Neural crest cell (in vitro differentiated cells): ENCODE measurements at regions not wholly inside any gene's neighbourhood (a gene's known extent, or its start where the extent isn't known, plus 50 kb on each side); places are given as distances from the start of the nearest gene placed in this dataset.

Experiments used
- DNase-seq: peaks from one replicate; pipeline ENCODE4 v3.0.0; 2021; ENCODE audit warnings: low read depth, mixed read lengths, low spot score
- H3K27ac Mint-ChIP-seq: one replicate; pipeline ENCODE4 v1.8.0; 2021; ENCODE audit warnings: mild to moderate bottlenecking, mixed read lengths; ENCODE audit not compliant: unreplicated experiment
- H3K27me3 Mint-ChIP-seq: 2 replicates; pipeline ENCODE4 v1.8.0; 2021; ENCODE audit warnings: low read depth, mild to moderate bottlenecking, mixed read lengths
- H3K36me3 Mint-ChIP-seq: 2 replicates; pipeline ENCODE4 v1.8.0; 2021; ENCODE audit warnings: low read depth, mild to moderate bottlenecking, mixed read lengths
- H3K4me1 Mint-ChIP-seq: 2 replicates; pipeline ENCODE4 v1.8.0; 2021; ENCODE audit warnings: mixed read lengths
- H3K4me3 Mint-ChIP-seq: one replicate; pipeline ENCODE4 v1.8.0; 2021; ENCODE audit warnings: mild to moderate bottlenecking, mixed read lengths
- H3K9me3 Mint-ChIP-seq: 2 replicates; pipeline ENCODE4 v1.8.0; 2021; ENCODE audit warnings: mixed read lengths
- TF ChIP-seq, protein P1 (sequence below): fragments of 200-600 bp; sonication (generic); conservative IDR thresholded peaks from 2 replicates; pipeline ENCODE4 v1.5.0; 2021; ENCODE audit warnings: antibody characterized with exemption, mild to moderate bottlenecking

GRCh38 chr21:33977721-33978369 lies 62.2 kb upstream of the ATP5PO start:
- H3K4me3 Mint-ChIP-seq = no peak overlapping the region
- no peak overlapping the region for H3K27ac Mint-ChIP-seq
- no peak for DNase-seq
- H3K4me1 Mint-ChIP-seq = peaks cover 19% of the 10 kb centered on the region
- H3K27me3 Mint-ChIP-seq = no peaks in the 10 kb centered on the region
- H3K9me3 Mint-ChIP-seq = no peaks in the 10 kb centered on the region
- TF ChIP-seq, protein P1, sequence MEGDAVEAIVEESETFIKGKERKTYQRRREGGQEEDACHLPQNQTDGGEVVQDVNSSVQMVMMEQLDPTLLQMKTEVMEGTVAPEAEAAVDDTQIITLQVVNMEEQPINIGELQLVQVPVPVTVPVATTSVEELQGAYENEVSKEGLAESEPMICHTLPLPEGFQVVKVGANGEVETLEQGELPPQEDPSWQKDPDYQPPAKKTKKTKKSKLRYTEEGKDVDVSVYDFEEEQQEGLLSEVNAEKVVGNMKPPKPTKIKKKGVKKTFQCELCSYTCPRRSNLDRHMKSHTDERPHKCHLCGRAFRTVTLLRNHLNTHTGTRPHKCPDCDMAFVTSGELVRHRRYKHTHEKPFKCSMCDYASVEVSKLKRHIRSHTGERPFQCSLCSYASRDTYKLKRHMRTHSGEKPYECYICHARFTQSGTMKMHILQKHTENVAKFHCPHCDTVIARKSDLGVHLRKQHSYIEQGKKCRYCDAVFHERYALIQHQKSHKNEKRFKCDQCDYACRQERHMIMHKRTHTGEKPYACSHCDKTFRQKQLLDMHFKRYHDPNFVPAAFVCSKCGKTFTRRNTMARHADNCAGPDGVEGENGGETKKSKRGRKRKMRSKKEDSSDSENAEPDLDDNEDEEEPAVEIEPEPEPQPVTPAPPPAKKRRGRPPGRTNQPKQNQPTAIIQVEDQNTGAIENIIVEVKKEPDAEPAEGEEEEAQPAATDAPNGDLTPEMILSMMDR = no peak
- peaks cover 2% of the 10 kb centered on the region for H3K36me3 Mint-ChIP-seq

GRCh38 chr21:33977017-33977720 lies 61.6 kb upstream of the ATP5PO start:
- peaks cover 19% of the 10 kb centered on the region for H3K4me1 Mint-ChIP-seq
- no peaks in the 10 kb centered on the region for H3K27me3 Mint-ChIP-seq
- no peak for DNase-seq
- peaks cover 2% of the 10 kb centered on the region for H3K36me3 Mint-ChIP-seq
- TF ChIP-seq, protein P1 = no peak
- H3K27ac Mint-ChIP-seq = no peak overlapping the region
- H3K4me3 Mint-ChIP-seq = no peak overlapping the region
- no peaks in the 10 kb centered on the region for H3K9me3 Mint-ChIP-seq

- no peaks in the 10 kb centered on the region for H3K9me3 Mint-ChIP-seq
- H3K36me3 Mint-ChIP-seq = peaks cover 5% of the 10 kb centered on the region
- H3K4me1 Mint-ChIP-seq = peaks cover 26% of the 10 kb centered on the region
- DNase-seq = no peak
- peak overlapping the region; percentile 44 for H3K27ac Mint-ChIP-seq
- no peaks in the 10 kb centered on the region for H3K27me3 Mint-ChIP-seq
- TF ChIP-seq, protein P1 = no peak
- H3K4me3 Mint-ChIP-seq = no peak overlapping the region
Observed at GRCh38 chr21:33976082-33977016, 60.7 kb upstream of the ATP5PO start.

- Mint-ChIP-seq H3K27ac (peak overlapping the region; percentile 44), H3K27me3 (no peaks in the 10 kb centered on the region), H3K4me3 (no peak overlapping the region), H3K4me1 (peaks cover 26% of the 10 kb centered on the region), H3K9me3 (no peaks in the 10 kb centered on the region), H3K36me3 (peaks cover 5% of the 10 kb centered on the region)
- DNase-seq = no peak
- TF ChIP-seq, protein P1 = no peak
Observed at GRCh38 chr21:33975548-33976081, 60.0 kb upstream of the ATP5PO start.
